ENCODE measurements at regions not wholly inside any gene's neighbourhood (a gene's known extent, or its start where the extent isn't known, plus 50 kb on each side); places are given as distances from the start of the nearest gene placed in this dataset.

- Histone ChIP-seq H3K9me3 (no peaks in the 10 kb centered on the region), H3K36me3 (no peaks in the 10 kb centered on the region), H3K27me3 (ENCODE audit: low read depth) (no peaks in the 10 kb centered on the region), H3K4me3 (no peak overlapping the region), H3K27ac (no peak overlapping the region), H3K4me1 (no peaks in the 10 kb centered on the region)
- DNase-seq (no peak), ATAC-seq (no peak)
- TF ChIP-seq CTCF (IDR thresholded peaks at IDR 0.05): no peak
- intact Hi-C loops (cut with DNase I): no loop called here
Observed at GRCh38 chr6:4291453-4292403, 156.4 kb upstream of the ECI2 start.

- ATAC-seq (no peak), DNase-seq (no peak)
- Histone ChIP-seq H3K4me3 (no peak overlapping the region), H3K27ac (no peak overlapping the region), H3K4me1 (no peaks in the 10 kb centered on the region), H3K27me3 (ENCODE audit: low read depth) (no peaks in the 10 kb centered on the region), H3K9me3 (no peaks in the 10 kb centered on the region), H3K36me3 (no peaks in the 10 kb centered on the region)
- TF ChIP-seq CTCF (IDR thresholded peaks at IDR 0.05): no peak
- intact Hi-C loops (cut with DNase I): no loop called here
Observed at GRCh38 chr6:4289770-4290320, 154.5 kb upstream of the ECI2 start.

- Histone ChIP-seq H3K9me3 (no peaks in the 10 kb centered on the region), H3K4me1 (no peaks in the 10 kb centered on the region), H3K27ac (no peak overlapping the region), H3K27me3 (ENCODE audit: low read depth) (no peaks in the 10 kb centered on the region), H3K4me3 (no peak overlapping the region), H3K36me3 (no peaks in the 10 kb centered on the region)
- ATAC-seq: no peak
- intact Hi-C loops (cut with DNase I): no loop called here
- no peak for DNase-seq
- no peak for TF ChIP-seq CTCF (IDR thresholded peaks at IDR 0.05)
Observed at GRCh38 chr6:4287811-4288244, 152.5 kb upstream of the ECI2 start.

- no peak for ATAC-seq
- Histone ChIP-seq H3K27me3 (ENCODE audit: low read depth) (no peaks in the 10 kb centered on the region), H3K27ac (no peak overlapping the region), H3K9me3 (no peaks in the 10 kb centered on the region), H3K4me1 (no peaks in the 10 kb centered on the region), H3K4me3 (no peak overlapping the region), H3K36me3 (no peaks in the 10 kb centered on the region)
- TF ChIP-seq CTCF (IDR thresholded peaks at IDR 0.05): no peak
- intact Hi-C loops (cut with DNase I): no loop called here
- DNase-seq: no peak
Observed at GRCh38 chr6:4287372-4287771, 152.0 kb upstream of the ECI2 start.

GRCh38 chr6:4282926-4283325 lies 147.6 kb upstream of the ECI2 start:
- Histone ChIP-seq H3K4me3 (no peak overlapping the region), H3K4me1 (peaks cover 8% of the 10 kb centered on the region), H3K36me3 (no peaks in the 10 kb centered on the region), H3K27me3 (ENCODE audit: low read depth) (peaks cover 3% of the 10 kb centered on the region), H3K9me3 (no peaks in the 10 kb centered on the region), H3K27ac (no peak overlapping the region)
- DNase-seq (no peak), ATAC-seq (no peak)
- intact Hi-C loops (cut with DNase I): no loop called here
- TF ChIP-seq CTCF (IDR thresholded peaks at IDR 0.05): no peak
